WERI-Rb-1 (cell line): ENCODE measurements at regions not wholly inside any gene's neighbourhood (a gene's known extent, or its start where the extent isn't known, plus 50 kb on each side); places are given as distances from the start of the nearest gene placed in this dataset.
"Not testable (repeated sequence)": the region's sequence is repeated elsewhere in the genome, so short reads cannot be mapped to it uniquely, and the experiment has no call there.

Source experiments
- DNase-seq: peaks from one replicate; pipeline ENCODE4 v3.0.0-alpha.2; 2020
- H3K27ac ChIP-seq: fragments of 250-450 bp; sonication (Bioruptor Pico); 2 replicates; pipeline ENCODE4 v1.5.1; 2020; ENCODE audit warnings: mild to moderate bottlenecking, moderate library complexity
- H3K27me3 ChIP-seq: fragments of 250-450 bp; sonication (Bioruptor Pico); 2 replicates; pipeline ENCODE4 v1.5.1; 2021; ENCODE audit warnings: mild to moderate bottlenecking, low read depth, moderate library complexity; ENCODE audit not compliant: insufficient read depth, severe bottlenecking
- H3K36me3 ChIP-seq: fragments of 250-450 bp; sonication (Bioruptor Pico); 2 replicates; pipeline ENCODE4 v1.5.1; 2020; ENCODE audit warnings: mild to moderate bottlenecking, moderate library complexity
- H3K4me3 ChIP-seq: 2 replicates; pipeline ENCODE4 v1.5.1; 2011; ENCODE audit warnings: low read depth, mild to moderate bottlenecking, control low read depth, low read length
- H3K9me3 ChIP-seq: fragments of 250-450 bp; sonication (Bioruptor Pico); 2 replicates; pipeline ENCODE4 v1.5.1; 2021; ENCODE audit warnings: mild to moderate bottlenecking, moderate library complexity; ENCODE audit not compliant: severe bottlenecking
- TF ChIP-seq, protein P1 (sequence below): IDR thresholded peaks from 2 replicates; pipeline ENCODE4 v1.5.1; 2011; ENCODE audit warnings: low read depth, mild to moderate bottlenecking, control low read depth, inconsistent platforms, low read length

- Histone ChIP-seq H3K36me3 (no peaks in the 10 kb centered on the region), H3K27ac (no peak overlapping the region), H3K9me3 (peaks cover 9% of the 10 kb centered on the region), H3K4me3 (no peak overlapping the region), H3K27me3 (peaks cover 65% of the 10 kb centered on the region)
- no peak for DNase-seq
- TF ChIP-seq, protein P1, sequence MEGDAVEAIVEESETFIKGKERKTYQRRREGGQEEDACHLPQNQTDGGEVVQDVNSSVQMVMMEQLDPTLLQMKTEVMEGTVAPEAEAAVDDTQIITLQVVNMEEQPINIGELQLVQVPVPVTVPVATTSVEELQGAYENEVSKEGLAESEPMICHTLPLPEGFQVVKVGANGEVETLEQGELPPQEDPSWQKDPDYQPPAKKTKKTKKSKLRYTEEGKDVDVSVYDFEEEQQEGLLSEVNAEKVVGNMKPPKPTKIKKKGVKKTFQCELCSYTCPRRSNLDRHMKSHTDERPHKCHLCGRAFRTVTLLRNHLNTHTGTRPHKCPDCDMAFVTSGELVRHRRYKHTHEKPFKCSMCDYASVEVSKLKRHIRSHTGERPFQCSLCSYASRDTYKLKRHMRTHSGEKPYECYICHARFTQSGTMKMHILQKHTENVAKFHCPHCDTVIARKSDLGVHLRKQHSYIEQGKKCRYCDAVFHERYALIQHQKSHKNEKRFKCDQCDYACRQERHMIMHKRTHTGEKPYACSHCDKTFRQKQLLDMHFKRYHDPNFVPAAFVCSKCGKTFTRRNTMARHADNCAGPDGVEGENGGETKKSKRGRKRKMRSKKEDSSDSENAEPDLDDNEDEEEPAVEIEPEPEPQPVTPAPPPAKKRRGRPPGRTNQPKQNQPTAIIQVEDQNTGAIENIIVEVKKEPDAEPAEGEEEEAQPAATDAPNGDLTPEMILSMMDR = no peak
Measured at GRCh38 chr21:8991968-8992621, 1529.3 kb upstream of the TPTE start.

DNA sequence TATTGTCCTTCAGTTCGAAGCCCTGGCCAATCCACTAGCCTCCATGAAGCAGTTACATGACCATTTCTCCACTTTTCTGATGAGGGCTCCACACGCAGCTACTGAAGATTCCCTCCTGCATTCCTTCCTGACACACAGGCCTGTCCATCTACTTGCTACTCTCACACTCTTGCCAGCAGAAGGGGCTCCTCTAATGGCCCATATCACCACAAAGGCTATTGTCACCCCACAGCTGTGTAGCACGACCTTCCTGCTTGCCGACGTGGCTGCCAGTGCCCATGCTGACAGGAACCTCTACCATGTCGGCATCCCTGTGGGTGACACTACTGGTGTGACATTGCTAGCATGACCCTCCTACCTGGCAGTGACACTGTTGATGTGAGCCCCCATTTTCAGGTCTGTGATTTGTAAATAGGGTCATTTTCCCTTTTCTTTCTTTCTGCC, 1528.6 kb upstream of the TPTE start:
- no peak for DNase-seq
- no peak overlapping the region for H3K4me3 ChIP-seq
- TF ChIP-seq, protein P1 = no peak
- peaks cover 9% of the 10 kb centered on the region for H3K9me3 ChIP-seq
- peaks cover 65% of the 10 kb centered on the region for H3K27me3 ChIP-seq
- H3K27ac ChIP-seq = no peak overlapping the region
- no peaks in the 10 kb centered on the region for H3K36me3 ChIP-seq

- DNase-seq = no peak
- Histone ChIP-seq H3K27me3 (peaks cover 65% of the 10 kb centered on the region), H3K4me3 (no peak overlapping the region), H3K36me3 (no peaks in the 10 kb centered on the region), H3K9me3 (peaks cover 9% of the 10 kb centered on the region), H3K27ac (no peak overlapping the region)
- TF ChIP-seq, protein P1 = no peak
Measured at GRCh38 chr21:8993284-8993942, 1528.0 kb upstream of the TPTE start.

DNA sequence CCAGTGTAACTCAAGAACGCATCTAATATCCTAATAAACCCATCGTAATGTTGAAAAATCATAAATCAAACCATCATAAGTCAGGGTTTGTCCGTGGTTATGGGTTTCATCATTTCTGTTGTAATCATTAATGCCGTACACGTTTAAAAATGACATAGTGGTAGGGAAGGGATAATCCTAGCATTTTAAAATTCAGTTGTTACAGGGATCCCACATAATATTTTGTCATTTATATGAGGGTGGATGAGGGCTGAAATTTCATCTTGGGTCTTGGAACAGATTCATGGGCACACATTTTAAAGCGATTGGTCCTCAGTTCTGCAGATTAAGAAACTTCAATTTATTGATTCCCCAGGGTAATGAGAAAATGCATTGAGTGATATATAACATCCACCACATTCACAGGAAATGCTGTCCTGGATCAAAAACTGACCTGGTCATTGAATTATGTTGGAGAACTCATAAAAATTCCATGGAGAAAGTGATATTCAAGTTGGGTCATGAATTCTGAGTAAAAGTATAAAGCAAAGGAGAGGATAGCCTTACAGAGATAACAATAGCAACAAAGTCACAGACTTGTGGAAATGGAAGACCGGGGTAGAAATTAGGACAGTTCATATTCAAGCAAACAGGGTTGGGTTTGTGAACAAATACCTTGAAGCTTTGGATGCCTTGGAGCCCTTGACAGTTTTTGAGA, 1527.3 kb upstream of the TPTE start:
- peaks cover 64% of the 10 kb centered on the region for H3K27me3 ChIP-seq
- H3K36me3 ChIP-seq = no peaks in the 10 kb centered on the region
- DNase-seq = no peak
- H3K9me3 ChIP-seq = peaks cover 7% of the 10 kb centered on the region
- TF ChIP-seq, protein P1 = no peak
- H3K4me3 ChIP-seq = no peak overlapping the region
- no peak overlapping the region for H3K27ac ChIP-seq

DNA sequence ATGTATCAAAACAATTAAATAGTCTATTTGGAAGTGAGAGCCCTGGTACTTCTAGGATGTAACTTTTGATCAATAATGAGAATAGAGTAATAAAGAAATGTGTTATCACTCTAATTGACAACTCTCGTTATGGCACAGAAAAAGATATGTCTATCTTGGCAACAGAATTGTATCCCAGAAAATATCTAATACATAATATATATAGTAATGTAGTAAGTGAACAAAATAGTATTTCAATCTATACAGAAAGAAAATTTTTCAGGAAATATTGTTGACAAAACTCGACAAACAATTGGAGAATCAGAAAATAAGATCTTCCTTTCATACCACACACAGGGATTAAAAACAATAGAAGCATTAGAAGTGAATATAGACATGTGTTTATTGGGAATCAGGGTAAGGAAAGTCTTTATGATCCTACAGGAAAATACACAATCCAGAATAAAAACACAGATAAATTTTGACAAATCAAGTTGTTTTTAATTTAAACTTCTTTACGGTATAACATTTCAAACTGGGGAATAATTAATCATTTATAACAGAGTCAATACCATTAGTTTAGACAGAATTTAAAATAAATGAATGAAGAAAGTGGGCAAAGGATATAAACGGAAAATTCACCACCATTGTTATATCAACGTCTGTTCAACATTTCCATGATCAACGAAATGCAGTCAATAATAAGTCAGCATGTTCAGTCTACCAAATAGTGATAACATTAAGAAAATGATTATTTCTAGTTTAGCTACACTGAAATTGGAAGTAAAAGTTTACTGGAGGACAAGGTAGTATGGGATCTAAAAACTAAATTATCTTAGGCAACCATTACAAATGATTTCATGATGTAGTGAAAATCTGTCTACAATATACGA, 1526.5 kb upstream of the TPTE start:
- no peak overlapping the region for H3K4me3 ChIP-seq
- H3K27ac ChIP-seq = no peak overlapping the region
- DNase-seq = no peak
- H3K9me3 ChIP-seq = peaks cover 2% of the 10 kb centered on the region
- H3K27me3 ChIP-seq = peaks cover 57% of the 10 kb centered on the region
- TF ChIP-seq, protein P1 = no peak
- no peaks in the 10 kb centered on the region for H3K36me3 ChIP-seq

DNA sequence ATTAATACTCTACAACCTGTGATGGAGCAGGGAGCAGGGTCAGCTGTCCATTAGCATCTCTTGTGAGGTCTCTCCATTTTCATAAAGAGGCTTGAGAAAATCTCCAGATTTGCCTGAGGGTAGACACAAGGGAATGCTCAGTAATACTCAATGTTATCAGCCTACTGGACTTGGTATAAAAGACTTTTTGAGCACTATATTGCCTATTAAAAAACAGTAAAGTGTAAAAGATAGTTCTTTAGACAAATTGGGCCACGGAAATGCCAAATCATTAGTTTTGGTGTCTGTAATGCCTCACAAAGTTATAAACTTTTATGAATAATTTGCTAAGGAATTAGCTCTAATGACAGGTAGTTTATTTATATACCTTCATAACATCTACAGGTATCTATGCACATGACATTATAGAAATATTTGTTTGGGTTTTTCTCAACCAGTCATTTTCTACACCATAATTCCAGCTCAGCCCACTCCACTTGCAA, 1524.9 kb upstream of the TPTE start:
- H3K9me3 ChIP-seq, H3K27ac ChIP-seq, H3K36me3 ChIP-seq, DNase-seq, H3K4me3 ChIP-seq: not testable (repeated sequence)
- peaks cover 46% of the 10 kb centered on the region for H3K27me3 ChIP-seq
